NCI-H524 treated with DMSO at 0.1 percent for 48 hours (cell line): ENCODE measurements at regions not wholly inside any gene's neighbourhood (a gene's known extent, or its start where the extent isn't known, plus 50 kb on each side); places are given as distances from the start of the nearest gene placed in this dataset.
"Not testable (repeated sequence)": the region's sequence is repeated elsewhere in the genome, so short reads cannot be mapped to it uniquely, and the experiment has no call there.

Experiments used
- DNase-seq: peaks from one replicate; lab custom pipeline; 2025; lab: John Stamatoyannopoulos, UW

DNA sequence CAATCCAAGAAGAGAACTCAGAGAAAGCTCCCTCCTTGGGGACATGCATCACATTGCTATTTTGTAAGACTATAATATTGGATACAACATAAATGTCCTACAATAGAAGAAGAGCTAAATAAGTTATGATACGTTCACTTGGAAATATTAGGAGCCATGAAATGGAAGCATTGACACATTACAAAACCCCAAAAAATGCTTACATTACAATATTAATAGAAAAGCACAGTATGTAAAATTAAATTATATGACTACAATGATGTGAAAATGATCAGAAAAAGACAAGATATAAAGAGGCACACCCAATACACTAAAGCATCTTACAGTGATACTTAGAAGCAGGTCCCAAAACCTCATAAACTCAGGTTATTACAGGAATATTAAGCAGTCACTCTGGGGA, 694.1 kb downstream of the TOX3 start:
- no peak for DNase-seq

DNA sequence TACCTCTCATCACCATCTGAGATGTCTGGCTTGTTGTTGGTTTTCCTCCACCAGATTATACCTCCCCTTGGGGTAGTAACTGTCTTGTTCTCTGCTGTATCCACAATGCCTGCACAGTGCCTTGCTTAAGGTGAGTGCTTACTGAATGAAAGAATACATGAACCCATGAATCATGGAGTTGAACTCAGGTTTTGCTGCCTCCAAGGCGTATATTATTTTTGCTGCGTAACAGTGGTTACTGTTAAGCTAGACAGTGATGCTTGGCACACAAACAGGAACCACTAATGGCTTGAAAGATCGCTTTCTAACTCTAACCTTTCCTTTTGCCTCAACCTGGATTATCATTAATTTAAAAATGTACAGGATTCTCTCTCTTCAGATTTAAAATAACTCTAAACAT, 695.8 kb downstream of the TOX3 start:
- DNase-seq = no peak

DNA sequence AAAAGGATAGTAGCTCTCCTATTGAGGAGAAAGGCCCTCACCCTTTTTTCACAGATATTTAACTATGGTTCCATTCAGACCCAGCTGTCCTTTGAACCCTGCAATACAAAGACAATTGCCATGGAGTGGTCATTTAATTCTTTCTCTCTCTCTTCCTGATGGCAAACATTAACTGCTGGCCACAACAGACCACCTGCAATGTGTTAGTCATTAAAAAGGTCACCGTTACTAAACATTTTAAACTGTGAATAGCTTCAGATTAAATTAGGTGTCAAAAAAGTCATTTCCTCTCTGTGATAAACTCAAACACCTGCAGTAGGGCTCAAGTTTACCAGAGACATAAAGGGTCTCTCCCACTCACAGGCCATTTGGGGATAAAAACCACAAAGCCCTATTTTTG, 697.2 kb downstream of the TOX3 start:
- DNase-seq = no peak

GRCh38 chr16:51845586-51846305, 694.7 kb upstream of the SALL1 start:
- no peak for DNase-seq

DNA sequence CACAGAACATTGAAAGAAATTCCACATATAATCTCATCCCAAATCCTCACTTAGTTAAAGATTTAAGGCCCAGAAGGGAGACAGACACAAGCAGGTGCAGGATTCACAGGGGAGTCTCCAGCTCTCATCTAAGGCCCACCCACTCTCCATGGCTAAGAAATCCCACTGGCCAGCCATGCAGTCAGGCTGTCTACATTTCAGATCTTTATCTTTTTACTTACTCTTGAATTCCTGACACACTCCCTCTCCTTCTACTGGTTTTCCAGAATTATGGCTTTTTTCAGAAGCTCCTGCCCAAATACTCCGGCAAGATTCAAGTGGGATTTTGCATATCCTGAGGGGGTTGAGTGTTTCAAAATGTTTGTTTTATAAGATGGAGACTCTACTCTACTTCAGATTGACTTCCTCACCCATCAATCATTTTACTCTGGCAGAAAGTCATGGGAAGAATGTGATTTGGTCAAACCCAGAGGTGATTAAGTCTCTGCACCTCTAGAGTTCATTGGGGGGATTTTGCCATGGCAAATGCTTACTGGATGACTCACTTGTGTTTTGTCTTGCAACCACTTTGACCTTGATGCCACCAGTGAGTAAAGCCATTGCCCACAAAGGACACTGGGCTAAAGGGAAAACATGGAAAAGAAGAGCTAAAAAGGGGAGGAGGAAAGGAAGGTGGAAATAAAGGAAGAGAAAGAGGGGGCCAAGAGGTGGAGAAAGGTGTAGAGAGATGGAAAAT, 688.8 kb upstream of the SALL1 start:
- no peak for DNase-seq

GRCh38 chr16:51834794-51835193, 683.7 kb upstream of the SALL1 start:
- no peak for DNase-seq

GRCh38 chr16:51834133-51834532, 683.1 kb upstream of the SALL1 start:
- DNase-seq = no peak

DNA sequence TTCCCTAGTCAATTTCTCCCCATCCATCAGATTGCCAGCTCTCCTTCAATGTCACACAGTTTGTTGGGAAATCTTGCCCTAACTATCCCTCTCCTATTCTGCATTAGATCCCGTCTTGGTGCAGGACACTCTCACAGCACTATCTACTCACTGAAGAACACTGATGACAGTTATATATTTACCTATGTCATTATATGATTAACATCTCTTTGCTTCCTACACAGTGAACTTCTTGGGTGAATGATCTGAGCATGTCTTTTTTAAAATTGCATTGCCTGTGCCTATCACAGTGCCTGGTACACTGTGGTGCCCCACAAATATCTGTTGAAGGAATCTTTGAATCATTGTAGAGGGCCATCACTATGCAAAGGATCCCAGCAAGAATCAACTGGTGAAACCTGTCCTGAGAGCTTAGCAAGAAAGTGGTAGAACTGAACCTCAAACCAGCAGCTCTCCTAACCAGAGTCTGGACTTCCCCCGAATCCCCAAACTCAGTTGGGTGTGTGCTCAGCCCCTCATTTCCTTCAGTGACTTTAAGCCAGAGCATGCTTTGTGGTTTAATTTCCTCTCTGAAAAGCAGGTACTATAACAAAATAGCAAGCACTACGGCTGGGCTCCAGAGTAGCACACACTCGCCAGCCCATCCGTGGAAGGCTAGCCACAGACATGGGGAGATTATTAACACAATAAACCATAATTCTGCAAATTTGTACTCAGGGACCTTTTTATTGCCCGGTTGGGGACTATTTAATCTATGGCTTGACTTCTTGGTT, 680.7 kb upstream of the SALL1 start:
- DNase-seq = no peak

GRCh38 chr16:51831034-51831433, 680.0 kb upstream of the SALL1 start:
- DNase-seq = not testable (repeated sequence)

DNA sequence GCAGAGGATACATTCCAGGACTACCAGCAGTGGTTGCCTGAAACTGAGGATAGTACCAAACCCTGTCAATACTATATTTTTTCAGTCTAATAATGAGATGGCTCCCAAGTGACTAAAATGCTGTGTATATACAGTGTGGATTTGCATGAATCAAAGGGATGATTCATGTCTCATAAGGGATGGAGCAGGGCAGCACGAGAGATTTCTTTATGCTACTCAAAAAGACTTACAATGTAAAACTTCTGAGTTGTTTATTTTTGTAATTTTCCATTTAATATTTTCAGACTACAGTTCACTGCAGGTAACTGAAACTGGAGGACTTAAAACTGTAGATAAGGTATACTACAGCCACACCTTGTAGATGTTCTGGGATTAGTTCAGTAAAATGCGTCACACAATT, 674.7 kb upstream of the SALL1 start:
- DNase-seq = no peak

GRCh38 chr16:51822471-51822870, 671.4 kb upstream of the SALL1 start:
- no peak for DNase-seq

DNA sequence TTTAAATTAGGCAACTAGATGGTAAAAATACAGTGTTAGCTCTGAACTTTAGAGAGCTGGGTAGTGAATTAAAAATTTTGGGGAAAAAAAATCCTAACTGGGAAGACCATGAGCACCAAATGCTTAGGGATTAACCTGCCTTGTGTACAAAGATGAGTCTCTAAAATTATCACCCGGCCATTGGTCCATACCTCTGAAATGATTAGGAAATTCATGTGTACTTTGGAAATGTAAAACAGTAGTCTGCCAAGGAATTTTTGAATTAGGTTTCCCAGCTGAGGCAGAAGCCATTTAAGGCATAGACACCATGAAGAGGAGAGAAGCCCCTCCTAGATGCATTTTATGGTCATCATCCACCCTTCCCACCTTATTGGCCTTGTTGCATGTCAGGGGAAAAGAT, 670.5 kb upstream of the SALL1 start:
- no peak for DNase-seq

DNA sequence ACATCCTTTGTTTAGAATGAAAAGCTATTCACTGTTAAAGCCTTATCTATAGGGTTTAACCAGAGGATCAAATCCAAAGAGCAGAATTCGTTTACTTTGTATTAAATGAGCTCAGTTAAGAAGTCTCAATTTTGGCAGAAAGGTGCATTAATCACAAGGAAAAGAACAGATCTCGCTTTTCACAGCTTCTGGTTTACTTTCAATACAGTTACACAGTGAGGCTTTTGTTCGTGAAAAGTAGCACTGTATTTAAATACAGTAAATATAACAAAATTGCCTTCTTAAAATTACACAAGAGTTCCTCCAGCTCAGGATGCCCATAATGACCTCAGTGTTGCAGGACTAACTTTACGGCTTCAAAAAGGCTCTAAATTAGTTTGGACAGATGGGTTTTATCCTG, 669.1 kb upstream of the SALL1 start:
- DNase-seq = no peak

GRCh38 chr16:51818342-51818944, 667.4 kb upstream of the SALL1 start:
- no peak for DNase-seq

DNA sequence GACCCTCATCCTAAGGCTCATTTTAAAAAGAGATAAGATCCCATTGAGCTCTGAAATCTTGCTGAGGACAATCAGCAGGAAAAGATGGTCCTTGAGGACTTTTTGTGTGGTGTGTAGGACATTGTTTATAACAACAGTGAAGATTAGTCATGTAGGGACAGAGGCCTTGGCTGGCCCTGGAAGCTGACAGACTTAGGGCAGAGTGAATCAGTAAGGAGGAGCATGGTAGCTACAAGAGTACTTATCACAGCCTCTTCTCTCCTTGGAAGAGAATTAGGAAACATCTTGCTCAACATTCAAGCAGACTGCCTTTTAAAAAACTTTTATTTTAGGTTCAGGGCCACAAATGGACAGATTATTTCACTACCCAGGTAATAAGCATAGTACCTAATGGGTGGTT, 665.9 kb upstream of the SALL1 start:
- no peak for DNase-seq

DNA sequence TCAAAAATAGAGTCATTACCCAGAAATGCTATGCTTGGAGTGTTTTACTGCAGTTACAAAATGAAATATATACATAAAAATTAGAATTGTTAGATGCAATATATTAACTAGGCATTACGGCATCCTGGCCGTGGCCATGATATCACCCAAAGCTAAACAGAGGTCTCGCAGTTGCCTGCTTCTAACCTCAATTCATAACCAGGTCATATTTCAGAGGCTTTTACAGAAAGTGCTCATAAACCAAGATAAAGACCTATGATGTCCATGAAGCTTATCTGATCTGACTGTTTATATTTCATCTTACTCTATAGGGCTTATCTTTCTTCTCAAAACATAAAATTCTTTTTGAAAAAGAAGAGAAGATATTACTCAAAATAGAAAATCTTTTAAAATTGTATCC, 664.5 kb upstream of the SALL1 start:
- DNase-seq = no peak

- no peak for DNase-seq
These were observed 663.5 kb upstream of the SALL1 start for GRCh38 chr16:51814617-51815016.

GRCh38 chr16:51813609-51814008, 662.5 kb upstream of the SALL1 start:
- DNase-seq = no peak

GRCh38 chr16:51812945-51813344, 661.9 kb upstream of the SALL1 start:
- no peak for DNase-seq

GRCh38 chr16:51807551-51807950, 656.5 kb upstream of the SALL1 start:
- DNase-seq = no peak

- no peak for DNase-seq
These were observed 650.6 kb upstream of the SALL1 start for GRCh38 chr16:51801635-51802034.

DNA sequence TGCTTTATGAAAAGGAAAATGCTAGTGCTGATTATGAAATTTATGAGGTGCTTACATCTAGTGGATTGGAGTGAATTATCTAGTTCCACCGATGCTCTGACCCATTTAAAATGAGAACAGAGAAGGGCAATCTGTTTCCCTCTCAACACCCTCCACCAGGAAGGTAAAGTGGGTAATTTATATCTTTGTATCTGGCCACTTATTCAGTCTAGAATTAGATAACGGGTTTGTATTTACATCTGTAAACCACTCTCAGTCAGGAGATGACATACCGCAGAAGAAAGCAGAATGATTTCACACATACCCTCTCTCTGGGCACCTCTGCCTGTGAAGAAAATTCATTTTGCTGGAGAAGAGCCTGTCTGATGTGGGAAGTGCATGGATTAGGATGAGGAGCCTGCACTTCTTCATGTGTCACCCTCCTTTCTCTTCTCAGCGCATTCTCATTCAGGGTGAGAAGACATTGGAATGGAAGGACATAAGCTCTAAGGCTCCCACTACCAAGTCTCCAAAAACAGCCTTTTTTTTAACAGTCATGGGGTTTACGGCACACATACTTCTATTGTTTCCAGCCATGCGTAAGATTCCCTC, 646.7 kb upstream of the SALL1 start:
- no peak for DNase-seq
